HUES48 (cell line): ENCODE measurements at regions not wholly inside any gene's neighbourhood (a gene's known extent, or its start where the extent isn't known, plus 50 kb on each side); places are given as distances from the start of the nearest gene placed in this dataset.

Experiments used
- H3K27ac ChIP-seq: one replicate; pipeline ENCODE4 v1.7.0; 2013; ENCODE audit warnings: low read depth, low read length, inconsistent platforms
- H3K27me3 ChIP-seq: 2 replicates; pipeline ENCODE4 v1.6.1; 2013; ENCODE audit warnings: mild to moderate bottlenecking, low read length; ENCODE audit not compliant: control insufficient read depth, insufficient read depth
- H3K36me3 ChIP-seq: 2 replicates; pipeline ENCODE4 v1.6.1; 2013; ENCODE audit warnings: low read length; ENCODE audit not compliant: control insufficient read depth, insufficient read depth
- H3K4me1 ChIP-seq: 2 replicates; pipeline ENCODE4 v1.6.1; 2013; ENCODE audit warnings: mild to moderate bottlenecking, low read length; ENCODE audit not compliant: control insufficient read depth, insufficient read depth
- H3K4me3 ChIP-seq: 2 replicates; pipeline ENCODE4 v1.5.1; 2013; ENCODE audit warnings: mild to moderate bottlenecking, low read depth, low read length
- H3K9ac ChIP-seq: 2 replicates; pipeline ENCODE4 v1.6.1; 2013; ENCODE audit warnings: mild to moderate bottlenecking, low read depth, low read length, moderate library complexity
- H3K9me3 ChIP-seq: 2 replicates; pipeline ENCODE4 v1.6.1; 2013; ENCODE audit warnings: low read length; ENCODE audit not compliant: control insufficient read depth, insufficient read depth

GRCh38 chr6:56375806-56376205 lies 128.4 kb upstream of the COL21A1 start:
- Histone ChIP-seq H3K36me3 (no peaks in the 10 kb centered on the region), H3K9ac (no peak overlapping the region), H3K27ac (no peak overlapping the region), H3K4me1 (no peaks in the 10 kb centered on the region), H3K27me3 (no peaks in the 10 kb centered on the region), H3K9me3 (no peaks in the 10 kb centered on the region), H3K4me3 (no peak overlapping the region)

GRCh38 chr6:56374841-56375369 lies 127.5 kb upstream of the COL21A1 start:
- 0 out of 2 replicates have a peak, but pooled peaks cover 7% of the 10 kb centered on the region for H3K4me1 ChIP-seq
- H3K9ac ChIP-seq, result no peak overlapping the region
- no peaks in the 10 kb centered on the region for H3K36me3 ChIP-seq
- H3K27ac ChIP-seq, result no peak overlapping the region
- H3K9me3 ChIP-seq, result no peaks in the 10 kb centered on the region
- H3K4me3 ChIP-seq, result no peak overlapping the region
- no peaks in the 10 kb centered on the region for H3K27me3 ChIP-seq

- no peak overlapping the region for H3K9ac ChIP-seq
- H3K9me3 ChIP-seq, result no peaks in the 10 kb centered on the region
- H3K4me1 ChIP-seq, result 0 out of 2 replicates have a peak, but pooled peaks cover 8% of the 10 kb centered on the region
- no peaks in the 10 kb centered on the region for H3K36me3 ChIP-seq
- H3K27me3 ChIP-seq, result no peaks in the 10 kb centered on the region
- H3K4me3 ChIP-seq, result no peak overlapping the region
- H3K27ac ChIP-seq, result no peak overlapping the region
These were observed 125.1 kb upstream of the COL21A1 start for GRCh38 chr6:56372406-56372995.

DNA sequence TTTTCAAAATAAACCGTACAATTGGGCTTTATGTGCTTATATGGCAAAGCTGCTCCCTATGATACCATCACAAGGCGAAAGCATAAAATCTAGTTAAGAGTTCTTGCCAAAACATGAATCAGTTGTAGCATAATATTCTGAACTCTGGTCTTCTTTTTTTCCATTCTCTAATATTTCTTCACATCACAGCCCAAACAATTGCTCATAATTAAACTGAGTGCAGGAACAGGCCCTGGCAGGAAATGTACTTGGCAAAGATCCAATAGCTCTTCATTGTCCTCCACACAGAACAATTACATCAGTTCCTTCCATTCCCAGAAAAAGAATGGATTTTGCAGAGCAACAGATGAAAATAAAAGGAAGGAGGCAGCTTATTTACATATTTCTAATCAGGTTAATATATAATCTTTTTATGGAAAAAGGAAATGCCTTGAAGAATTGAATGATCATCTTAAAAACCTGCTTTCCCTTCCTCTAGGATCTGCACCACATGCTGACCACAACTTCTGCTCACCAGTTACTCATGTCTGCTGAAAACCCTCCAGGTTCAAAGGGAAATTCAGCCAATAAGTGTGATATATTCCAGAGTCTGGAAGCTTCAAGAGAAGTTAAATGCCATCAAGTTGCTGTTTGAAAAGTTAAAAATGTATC lies 123.3 kb upstream of the COL21A1 start:
- H3K4me1 ChIP-seq, result peaks cover 11% of the 10 kb centered on the region; the same call in 1 of the 2 replicates
- no peaks in the 10 kb centered on the region for H3K9me3 ChIP-seq
- H3K4me3 ChIP-seq, result no peak overlapping the region
- no peaks in the 10 kb centered on the region for H3K36me3 ChIP-seq
- no peaks in the 10 kb centered on the region for H3K27me3 ChIP-seq
- H3K9ac ChIP-seq, result no peak overlapping the region
- H3K27ac ChIP-seq, result no peak overlapping the region

DNA sequence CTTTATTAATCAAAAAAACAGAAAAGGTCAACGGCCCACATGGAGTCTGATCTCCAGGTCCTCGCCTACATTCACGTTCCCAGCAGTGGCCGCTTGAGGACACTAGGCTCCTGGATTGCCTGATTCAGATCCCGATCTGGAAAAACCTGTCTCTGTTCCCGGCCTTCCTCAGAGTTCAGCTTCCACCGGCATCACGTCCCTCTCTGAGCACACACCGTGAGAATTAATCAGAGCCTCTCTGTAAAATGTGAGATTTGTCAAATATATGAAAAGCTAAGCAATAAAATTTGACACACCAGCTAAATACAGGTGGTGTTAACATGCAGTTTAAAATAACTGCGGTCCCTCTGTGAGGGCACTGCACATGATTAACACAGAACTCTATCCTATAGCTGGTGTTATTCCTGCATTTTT lies 122.8 kb upstream of the COL21A1 start:
- Histone ChIP-seq H3K27me3 (no peaks in the 10 kb centered on the region), H3K4me1 (peaks cover 11% of the 10 kb centered on the region; the same call in 1 of the 2 replicates), H3K36me3 (no peaks in the 10 kb centered on the region), H3K27ac (no peak overlapping the region), H3K9me3 (no peaks in the 10 kb centered on the region), H3K9ac (no peak overlapping the region), H3K4me3 (no peak overlapping the region)

- no peak overlapping the region for H3K9ac ChIP-seq
- H3K4me1 ChIP-seq, result peaks cover 11% of the 10 kb centered on the region; the same call in 1 of the 2 replicates
- no peaks in the 10 kb centered on the region for H3K27me3 ChIP-seq
- no peak overlapping the region for H3K4me3 ChIP-seq
- no peaks in the 10 kb centered on the region for H3K36me3 ChIP-seq
- no peak overlapping the region for H3K27ac ChIP-seq
- H3K9me3 ChIP-seq, result no peaks in the 10 kb centered on the region
These were observed 121.1 kb upstream of the COL21A1 start for GRCh38 chr6:56368491-56368890.

- Histone ChIP-seq H3K36me3 (no peaks in the 10 kb centered on the region), H3K27ac (no peak overlapping the region), H3K4me1 (peaks cover 11% of the 10 kb centered on the region; the same call in 1 of the 2 replicates), H3K27me3 (no peaks in the 10 kb centered on the region), H3K4me3 (no peak overlapping the region), H3K9me3 (no peaks in the 10 kb centered on the region), H3K9ac (no peak overlapping the region)
These were observed 118.9 kb upstream of the COL21A1 start for GRCh38 chr6:56366141-56366852.

GRCh38 chr6:56364827-56365339 lies 117.5 kb upstream of the COL21A1 start:
- no peaks in the 10 kb centered on the region for H3K9me3 ChIP-seq
- no peaks in the 10 kb centered on the region for H3K27me3 ChIP-seq
- no peak overlapping the region for H3K4me3 ChIP-seq
- no peak overlapping the region for H3K27ac ChIP-seq
- no peak overlapping the region for H3K9ac ChIP-seq
- peaks cover 4% of the 10 kb centered on the region; the same call in 1 of the 2 replicates for H3K4me1 ChIP-seq
- H3K36me3 ChIP-seq, result no peaks in the 10 kb centered on the region

GRCh38 chr6:56364431-56364826 lies 117.0 kb upstream of the COL21A1 start:
- Histone ChIP-seq H3K9ac (no peak overlapping the region), H3K4me3 (no peak overlapping the region), H3K9me3 (no peaks in the 10 kb centered on the region), H3K27ac (no peak overlapping the region), H3K36me3 (no peaks in the 10 kb centered on the region), H3K4me1 (peaks cover 3% of the 10 kb centered on the region; the same call in 1 of the 2 replicates), H3K27me3 (no peaks in the 10 kb centered on the region)

DNA sequence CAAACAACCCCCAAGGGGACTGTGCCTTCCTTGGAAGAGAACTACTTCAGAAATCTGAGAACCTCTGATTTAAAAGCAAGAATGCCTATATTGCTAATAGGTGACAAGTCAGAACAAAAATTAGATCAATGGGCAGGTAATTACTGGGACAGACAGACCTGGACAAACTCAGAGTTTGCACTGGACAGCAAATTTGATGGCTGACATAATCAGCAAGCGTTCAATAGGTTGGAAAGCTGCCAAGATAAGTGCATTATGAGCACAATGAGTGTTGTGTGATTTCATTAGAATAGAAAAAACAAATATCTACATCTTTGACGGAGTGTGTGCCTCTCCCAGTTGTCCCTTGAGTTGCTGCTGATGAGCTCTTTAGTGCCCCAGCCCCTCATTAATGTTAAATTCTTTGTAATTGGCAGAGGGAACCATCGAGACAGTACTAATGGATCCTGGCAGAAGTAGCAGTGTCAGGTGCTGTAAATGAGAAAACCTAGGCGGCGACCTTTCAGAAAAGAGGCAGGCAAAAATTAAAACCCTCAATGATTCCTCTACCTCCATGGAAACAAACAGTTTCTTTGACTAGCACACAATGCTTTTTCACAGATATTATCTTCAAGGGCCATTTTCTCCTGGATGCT lies 116.5 kb upstream of the COL21A1 start:
- Histone ChIP-seq H3K4me1 (peaks cover 3% of the 10 kb centered on the region; the same call in 1 of the 2 replicates), H3K9me3 (no peaks in the 10 kb centered on the region), H3K36me3 (no peaks in the 10 kb centered on the region), H3K27me3 (no peaks in the 10 kb centered on the region), H3K9ac (no peak overlapping the region), H3K27ac (no peak overlapping the region), H3K4me3 (no peak overlapping the region)
